Breast epithelium (tissue), 3 donors: ENCODE measurements at regions not wholly inside any gene's neighbourhood (a gene's known extent, or its start where the extent isn't known, plus 50 kb on each side); places are given as distances from the start of the nearest gene placed in this dataset.

Experiments used
- CTCF ChIP-seq, 3 donors: fragments of 450-650 bp; IDR thresholded peaks; one replicate each; pipeline ENCODE4 v1.5.1; 2016 to 2017; ENCODE audit warnings: antibody characterized with exemption in 3 of 3, mild to moderate bottlenecking in 3 of 3, moderate library complexity in 3 of 3
- POLR2AphosphoS5 ChIP-seq, 3 donors: sonication (generic); formaldehyde crosslinking; IDR thresholded peaks; one replicate each; pipeline ENCODE4 v1.6.1; 2017; ENCODE audit warnings: antibody characterized with exemption in 3 of 3

GRCh38 chr4:153873741-153874140 is 84.9 kb upstream of the SFRP2 start:
- TF ChIP-seq CTCF (IDR thresholded peaks at IDR 0.05): no peak
- TF ChIP-seq POLR2AphosphoS5 (IDR thresholded peaks at IDR 0.05): no peak
